ENCODE measurements at regions not wholly inside any gene's neighbourhood (a gene's known extent, or its start where the extent isn't known, plus 50 kb on each side); places are given as distances from the start of the nearest gene placed in this dataset.

GRCh38 chr5:58348996-58349728 lies 110.7 kb downstream of the PLK2 start:
- H3K4me3 Mint-ChIP-seq = no peak overlapping the region
- no peak overlapping the region for H3K27ac Mint-ChIP-seq
- POLR2A ChIA-PET = no interaction called here
- no peaks in the 10 kb centered on the region for H3K9me3 Mint-ChIP-seq
- no peaks in the 10 kb centered on the region for H3K36me3 Mint-ChIP-seq
- no peaks in the 10 kb centered on the region for H3K4me1 Mint-ChIP-seq
- no peak for ATAC-seq (ENCODE audit: low read depth)
- H3K27me3 Mint-ChIP-seq = no peaks in the 10 kb centered on the region
- DNase-seq = no peak

DNA sequence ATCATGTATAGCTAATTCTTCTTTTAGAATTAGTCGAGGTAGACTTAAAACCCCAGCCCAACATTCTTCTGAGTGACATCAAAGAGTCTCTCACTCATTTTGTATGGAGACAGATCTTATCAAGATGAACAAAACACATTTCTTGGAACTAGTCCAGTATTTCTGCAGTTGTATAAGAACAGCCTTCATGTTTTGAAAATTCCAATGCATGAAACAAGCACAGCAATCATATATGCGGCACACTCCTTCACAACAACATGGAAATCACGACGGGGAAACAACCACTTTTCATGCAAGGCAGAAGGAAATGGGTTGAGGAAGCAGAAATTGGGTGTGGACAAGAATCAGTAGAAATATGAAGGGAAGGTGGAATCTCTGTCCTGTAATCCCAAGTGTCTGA lies 113.8 kb downstream of the PLK2 start:
- Mint-ChIP-seq H3K9me3 (no peaks in the 10 kb centered on the region), H3K4me3 (no peak overlapping the region), H3K27me3 (no peaks in the 10 kb centered on the region), H3K27ac (no peak overlapping the region), H3K36me3 (no peaks in the 10 kb centered on the region), H3K4me1 (no peaks in the 10 kb centered on the region)
- ATAC-seq (ENCODE audit: low read depth) = no peak
- POLR2A ChIA-PET = no interaction called here
- no peak for DNase-seq

DNA sequence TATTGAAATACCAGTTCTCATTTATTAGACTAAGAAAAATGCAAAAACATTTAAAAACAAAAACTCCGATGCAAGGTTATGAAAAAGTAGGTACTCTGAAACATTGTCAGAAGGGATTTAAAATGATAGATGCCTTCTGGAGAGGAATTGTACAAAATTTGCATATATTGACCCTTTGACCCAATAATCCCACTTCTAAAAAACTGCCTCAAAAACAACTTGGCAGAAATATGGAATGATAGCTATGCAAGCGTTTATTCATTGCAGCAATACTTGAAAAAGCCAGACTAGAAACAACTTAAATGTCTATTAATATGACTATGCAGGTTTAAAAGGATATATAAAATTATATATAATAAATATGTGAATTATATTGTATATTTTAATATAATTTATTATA lies 118.4 kb downstream of the PLK2 start:
- POLR2A ChIA-PET = no interaction called here
- no peak overlapping the region for H3K27ac Mint-ChIP-seq
- H3K36me3 Mint-ChIP-seq = no peaks in the 10 kb centered on the region
- H3K4me3 Mint-ChIP-seq = no peak overlapping the region
- H3K4me1 Mint-ChIP-seq = no peaks in the 10 kb centered on the region
- H3K27me3 Mint-ChIP-seq = no peaks in the 10 kb centered on the region
- no peak for ATAC-seq (ENCODE audit: low read depth)
- DNase-seq = no peak
- no peaks in the 10 kb centered on the region for H3K9me3 Mint-ChIP-seq

DNA sequence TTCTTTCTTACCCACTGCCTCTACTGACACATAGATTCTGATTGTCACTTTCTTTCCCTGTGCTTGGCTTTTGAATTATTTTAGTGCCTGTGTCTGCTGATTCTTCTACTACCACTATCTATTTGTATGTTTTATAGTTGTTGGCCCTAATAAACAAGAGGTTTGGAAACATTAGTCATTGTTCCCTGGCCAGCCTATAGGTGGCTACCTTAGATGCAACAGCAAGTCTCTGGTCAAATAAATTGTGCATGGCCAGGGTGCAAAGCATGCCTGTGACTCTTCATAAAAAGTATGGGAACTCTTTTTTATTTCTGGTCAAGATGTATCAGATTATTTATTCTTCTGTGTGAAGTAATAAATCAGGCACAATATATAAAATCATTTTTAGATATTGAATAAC lies 124.4 kb downstream of the PLK2 start:
- Mint-ChIP-seq H3K36me3 (no peaks in the 10 kb centered on the region), H3K4me1 (no peaks in the 10 kb centered on the region), H3K4me3 (no peak overlapping the region), H3K27me3 (no peaks in the 10 kb centered on the region), H3K27ac (no peak overlapping the region), H3K9me3 (no peaks in the 10 kb centered on the region)
- no peak for ATAC-seq (ENCODE audit: low read depth)
- no peak for DNase-seq
- POLR2A ChIA-PET = no interaction called here

GRCh38 chr5:58334035-58334434 lies 125.9 kb downstream of the PLK2 start:
- ATAC-seq (ENCODE audit: low read depth) (no peak), DNase-seq (no peak)
- Mint-ChIP-seq H3K9me3 (no peaks in the 10 kb centered on the region), H3K4me1 (no peaks in the 10 kb centered on the region), H3K27ac (no peak overlapping the region), H3K27me3 (no peaks in the 10 kb centered on the region), H3K36me3 (no peaks in the 10 kb centered on the region), H3K4me3 (no peak overlapping the region)
- POLR2A ChIA-PET = no interaction called here

GRCh38 chr5:58330781-58331180 lies 129.1 kb downstream of the PLK2 start:
- no peak for DNase-seq
- H3K27me3 Mint-ChIP-seq = peaks cover 2% of the 10 kb centered on the region
- no peaks in the 10 kb centered on the region for H3K4me1 Mint-ChIP-seq
- H3K36me3 Mint-ChIP-seq = no peaks in the 10 kb centered on the region
- no peaks in the 10 kb centered on the region for H3K9me3 Mint-ChIP-seq
- no peak overlapping the region for H3K4me3 Mint-ChIP-seq
- no peak for ATAC-seq (ENCODE audit: low read depth)
- H3K27ac Mint-ChIP-seq = no peak overlapping the region
- POLR2A ChIA-PET = no interaction called here

DNA sequence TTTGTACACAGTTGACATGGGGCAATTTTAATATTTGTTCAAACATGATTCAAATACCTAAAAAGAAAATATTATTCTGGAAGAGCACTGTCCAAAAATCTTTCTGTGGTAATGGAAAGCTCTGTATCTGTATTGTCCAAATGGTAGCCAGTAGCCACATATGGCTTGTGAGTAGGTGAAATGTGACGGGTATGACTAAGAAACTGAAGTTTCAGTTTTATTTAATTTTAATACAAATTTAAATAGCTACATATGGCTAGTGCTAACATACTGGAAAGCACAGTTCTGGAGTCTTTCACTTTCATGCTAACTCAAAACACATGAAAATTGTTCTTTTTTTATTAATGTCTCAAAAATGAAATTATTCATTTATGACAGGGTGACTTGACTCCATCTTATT lies 132.6 kb downstream of the PLK2 start:
- Mint-ChIP-seq H3K27ac (no peak overlapping the region), H3K9me3 (no peaks in the 10 kb centered on the region), H3K27me3 (peaks cover 6% of the 10 kb centered on the region), H3K4me1 (no peaks in the 10 kb centered on the region), H3K36me3 (no peaks in the 10 kb centered on the region), H3K4me3 (no peak overlapping the region)
- POLR2A ChIA-PET = no interaction called here
- ATAC-seq (ENCODE audit: low read depth) (no peak), DNase-seq (no peak)

GRCh38 chr5:58326022-58326421 lies 133.9 kb downstream of the PLK2 start:
- POLR2A ChIA-PET = no interaction called here
- ATAC-seq (ENCODE audit: low read depth) = no peak
- peaks cover 8% of the 10 kb centered on the region for H3K27me3 Mint-ChIP-seq

GRCh38 chr5:58322453-58322852 lies 137.4 kb downstream of the PLK2 start:
- POLR2A ChIA-PET = no interaction called here
- DNase-seq (no peak), ATAC-seq (ENCODE audit: low read depth) (no peak)
- H3K36me3 Mint-ChIP-seq = no peaks in the 10 kb centered on the region
- H3K4me1 Mint-ChIP-seq = no peaks in the 10 kb centered on the region
- H3K9me3 Mint-ChIP-seq = no peaks in the 10 kb centered on the region
- H3K4me3 Mint-ChIP-seq = no peak overlapping the region
- peaks cover 9% of the 10 kb centered on the region for H3K27me3 Mint-ChIP-seq
- no peak overlapping the region for H3K27ac Mint-ChIP-seq

More at GRCh38 chr5:58326022-58326421, 133.9 kb downstream of the PLK2 start:
- H3K27ac Mint-ChIP-seq = no peak overlapping the region
- H3K36me3 Mint-ChIP-seq = no peaks in the 10 kb centered on the region
- H3K4me1 Mint-ChIP-seq = no peaks in the 10 kb centered on the region
- H3K9me3 Mint-ChIP-seq = no peaks in the 10 kb centered on the region
- DNase-seq = no peak
- no peak overlapping the region for H3K4me3 Mint-ChIP-seq

GRCh38 chr5:58318468-58318867 lies 141.4 kb downstream of the PLK2 start:
- POLR2A ChIA-PET = no interaction called here
- H3K36me3 Mint-ChIP-seq = no peaks in the 10 kb centered on the region
- no peak overlapping the region for H3K27ac Mint-ChIP-seq
- H3K4me3 Mint-ChIP-seq = no peak overlapping the region
- ATAC-seq (ENCODE audit: low read depth) (no peak), DNase-seq (no peak)
- H3K9me3 Mint-ChIP-seq = no peaks in the 10 kb centered on the region
- peaks cover 9% of the 10 kb centered on the region for H3K27me3 Mint-ChIP-seq
- no peaks in the 10 kb centered on the region for H3K4me1 Mint-ChIP-seq

DNA sequence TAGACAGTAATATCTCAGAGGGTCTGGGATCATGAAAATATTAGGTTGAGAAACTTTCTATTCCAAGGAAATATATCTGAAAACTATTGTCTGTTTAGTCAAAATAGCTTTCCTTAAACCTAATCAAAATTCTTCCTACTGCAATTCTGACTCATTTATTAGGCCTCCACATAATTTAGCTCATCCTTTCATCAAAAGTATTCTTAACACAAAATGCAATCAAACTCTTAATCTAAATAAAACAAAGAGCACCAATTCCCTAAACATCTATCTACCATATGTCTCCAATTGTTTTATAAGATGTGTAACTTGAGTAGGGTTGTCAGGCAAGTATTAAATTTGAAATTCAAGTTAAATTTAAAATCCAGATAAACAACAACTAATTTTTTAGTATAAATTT lies 142.1 kb downstream of the PLK2 start:
- DNase-seq (no peak), ATAC-seq (ENCODE audit: low read depth) (no peak)
- POLR2A ChIA-PET = no interaction called here
- H3K27me3 Mint-ChIP-seq = peaks cover 8% of the 10 kb centered on the region
- no peaks in the 10 kb centered on the region for H3K36me3 Mint-ChIP-seq
- no peaks in the 10 kb centered on the region for H3K9me3 Mint-ChIP-seq
- no peaks in the 10 kb centered on the region for H3K4me1 Mint-ChIP-seq
- H3K27ac Mint-ChIP-seq = no peak overlapping the region
- H3K4me3 Mint-ChIP-seq = no peak overlapping the region

DNA sequence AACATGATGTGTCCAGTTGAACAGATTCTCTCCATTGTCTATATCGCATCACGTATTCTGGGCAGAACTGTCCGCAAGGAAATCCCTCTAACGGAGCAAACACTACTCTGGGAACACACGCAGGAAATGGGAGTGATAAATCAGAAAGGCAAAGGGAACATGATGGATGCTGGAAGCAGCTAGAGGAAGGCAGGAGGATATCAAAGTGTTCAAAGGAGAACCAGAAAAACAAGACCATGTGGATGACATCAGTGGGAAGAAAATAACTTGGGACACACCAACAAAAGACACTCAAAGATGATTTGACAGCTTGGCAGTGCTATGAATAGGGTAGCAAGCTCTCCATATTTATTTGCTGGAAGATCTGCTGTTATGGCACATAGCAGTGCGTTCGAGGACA lies 142.9 kb downstream of the PLK2 start:
- Mint-ChIP-seq H3K27ac (no peak overlapping the region), H3K4me3 (no peak overlapping the region), H3K27me3 (peaks cover 4% of the 10 kb centered on the region), H3K9me3 (no peaks in the 10 kb centered on the region), H3K4me1 (no peaks in the 10 kb centered on the region), H3K36me3 (no peaks in the 10 kb centered on the region)
- DNase-seq = no peak
- POLR2A ChIA-PET = no interaction called here
- ATAC-seq (ENCODE audit: low read depth) = no peak

GRCh38 chr5:58315794-58316193 lies 144.1 kb downstream of the PLK2 start:
- no peaks in the 10 kb centered on the region for H3K9me3 Mint-ChIP-seq

DNA sequence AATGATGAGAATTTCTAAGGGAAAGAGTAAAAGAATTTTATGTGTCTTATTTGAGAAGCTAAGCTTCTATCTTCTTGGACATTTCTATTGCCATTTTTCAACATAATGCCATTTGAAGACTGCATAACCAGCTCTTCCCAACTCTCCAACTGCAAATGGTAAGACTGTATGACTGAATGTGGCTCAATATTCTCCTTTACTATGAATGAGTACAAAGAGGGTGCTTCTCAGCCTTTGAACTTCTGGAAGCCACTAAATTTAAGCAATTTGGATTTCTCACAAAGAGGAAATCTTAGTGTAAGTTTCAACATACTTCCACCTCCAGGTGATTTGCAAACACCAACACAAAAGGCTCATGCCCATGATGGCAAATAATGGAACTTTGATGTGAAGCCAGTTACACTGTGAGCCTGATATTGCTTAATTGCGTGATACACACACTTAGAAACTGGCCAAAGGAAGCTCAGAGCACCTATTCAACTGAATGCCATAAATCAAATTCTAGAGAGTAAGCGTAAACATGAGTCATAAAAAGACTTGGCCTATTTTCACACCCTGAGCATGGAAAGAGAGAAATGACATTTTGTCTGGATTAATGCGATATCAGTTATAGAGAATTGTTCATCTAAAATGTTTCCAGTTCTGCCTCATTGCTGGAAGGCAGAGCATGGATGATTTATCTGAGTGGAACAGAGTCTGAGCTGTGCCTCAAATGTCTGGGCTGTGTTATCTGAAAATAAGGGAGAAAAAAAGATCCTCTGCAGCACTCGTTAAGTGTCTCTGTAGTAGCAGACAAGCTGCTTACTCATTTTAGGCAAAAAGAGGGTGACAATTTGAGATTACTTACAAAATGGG lies 145.3 kb downstream of the PLK2 start:
- H3K4me1 Mint-ChIP-seq = no peaks in the 10 kb centered on the region
- H3K36me3 Mint-ChIP-seq = no peaks in the 10 kb centered on the region
- POLR2A ChIA-PET = no interaction called here
- no peak for ATAC-seq (ENCODE audit: low read depth)
- no peak overlapping the region for H3K27ac Mint-ChIP-seq
- no peaks in the 10 kb centered on the region for H3K9me3 Mint-ChIP-seq
- H3K4me3 Mint-ChIP-seq = no peak overlapping the region
- no peaks in the 10 kb centered on the region for H3K27me3 Mint-ChIP-seq
- DNase-seq = no peak

More at GRCh38 chr5:58315794-58316193, 144.1 kb downstream of the PLK2 start:
- no peaks in the 10 kb centered on the region for H3K4me1 Mint-ChIP-seq
- no peak overlapping the region for H3K27ac Mint-ChIP-seq
- ATAC-seq (ENCODE audit: low read depth) (no peak), DNase-seq (no peak)
- H3K36me3 Mint-ChIP-seq = no peaks in the 10 kb centered on the region
- POLR2A ChIA-PET = no interaction called here
- H3K4me3 Mint-ChIP-seq = no peak overlapping the region
- peaks cover 2% of the 10 kb centered on the region for H3K27me3 Mint-ChIP-seq

Data from activated naive CD8-positive, alpha-beta T cell treated with anti-CD3 and anti-CD28 coated beads, Interleukin-2, amount 10 ng/mL, durations not matched to agents 7 days and 5 days (primary cell).